Activated T-cell treated with anti-CD3 and anti-CD28 coated beads, Interleukin-2, amount 50 U/mL, for 72 hours (primary cell): ENCODE measurements at regions not wholly inside any gene's neighbourhood (a gene's known extent, or its start where the extent isn't known, plus 50 kb on each side); places are given as distances from the start of the nearest gene placed in this dataset.

ENCODE experiments used
- ATAC-seq, 2 donors: fragments of 150-1000 bp; cut with Tn5 transposase; replicated peaks in 1 of 2; 2 replicates each; pipeline ENCODE4 v1.10.0; 2021; ENCODE audit warnings: moderate library complexity in 2 of 2, mild to moderate bottlenecking in 1 of 2
- DNase-seq, 2 donors: peaks; one replicate each; pipeline ENCODE4 v3.0.0; 2021 to 2022; ENCODE audit warnings: mixed read lengths in 1 of 2
- H3K27ac Mint-ChIP-seq: one replicate; pipeline ENCODE4 v1.8.0; 2022; ENCODE audit warnings: mild to moderate bottlenecking, moderate library complexity, mixed read lengths
- H3K27me3 Mint-ChIP-seq: one replicate; pipeline ENCODE4 v1.8.0; 2022; ENCODE audit warnings: low read depth, mixed read lengths
- H3K36me3 Mint-ChIP-seq, 2 donors: one replicate each; pipeline ENCODE4 v1.8.0; 2022; ENCODE audit warnings: mixed read lengths in 2 of 2, mild to moderate bottlenecking in 1 of 2; ENCODE audit not compliant: insufficient read depth in 2 of 2
- H3K4me1 Mint-ChIP-seq: one replicate; pipeline ENCODE4 v1.8.0; 2022; ENCODE audit warnings: low read depth, mixed read lengths
- H3K4me3 Mint-ChIP-seq, 2 donors: one replicate each; pipeline ENCODE4 v1.8.0; 2022; ENCODE audit warnings: mild to moderate bottlenecking in 2 of 2, mixed read lengths in 2 of 2, moderate library complexity in 2 of 2
- H3K9me3 Mint-ChIP-seq, 2 donors: one replicate each; pipeline ENCODE4 v1.8.0; 2022; ENCODE audit warnings: mixed read lengths in 2 of 2

DNA sequence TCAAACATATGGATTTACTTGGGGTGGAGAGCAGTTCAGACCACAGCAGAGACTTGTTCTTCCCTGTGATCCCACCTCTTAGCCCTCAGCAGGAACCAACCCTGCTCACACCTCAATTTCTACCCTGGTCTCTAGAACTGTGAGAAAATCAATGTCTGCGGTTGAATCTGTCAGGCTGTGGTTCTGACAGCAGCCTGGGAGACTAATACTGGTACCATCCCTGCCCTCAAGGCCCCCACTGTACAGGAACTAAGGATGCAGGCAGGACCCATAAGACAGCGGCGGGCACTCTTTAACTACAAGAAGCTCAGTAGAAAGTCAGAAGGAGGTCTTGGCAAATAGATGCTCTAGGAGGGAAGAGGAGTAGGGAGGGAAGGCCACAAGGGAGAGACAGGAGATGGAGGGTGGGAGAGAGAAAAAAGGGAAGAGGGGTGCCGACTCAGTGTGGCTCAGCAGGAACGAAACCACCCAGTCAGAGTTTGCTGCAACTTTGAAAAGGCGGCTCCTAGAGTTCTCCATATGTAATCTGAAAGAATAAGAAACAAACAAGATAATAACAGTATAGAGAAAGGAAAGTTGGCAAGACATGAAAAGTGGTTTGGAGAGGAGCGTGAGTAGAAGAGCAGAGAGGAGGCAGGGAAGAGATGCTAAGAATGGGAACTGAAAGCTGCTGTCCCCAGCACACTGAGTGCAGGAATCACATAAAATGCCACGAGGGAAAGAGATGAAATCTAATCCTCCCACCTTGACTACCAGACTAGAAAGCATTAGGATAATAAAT lies 323.9 kb upstream of the ID2 start:
- Mint-ChIP-seq H3K36me3 (no peaks in the 10 kb centered on the region), H3K9me3 (no peaks in the 10 kb centered on the region), H3K4me1 (peaks cover 8% of the 10 kb centered on the region), H3K4me3 (no peak overlapping the region), H3K27me3 (peaks cover 9% of the 10 kb centered on the region), H3K27ac (no peak overlapping the region)
- ATAC-seq (no peak), DNase-seq (no peak)

DNA sequence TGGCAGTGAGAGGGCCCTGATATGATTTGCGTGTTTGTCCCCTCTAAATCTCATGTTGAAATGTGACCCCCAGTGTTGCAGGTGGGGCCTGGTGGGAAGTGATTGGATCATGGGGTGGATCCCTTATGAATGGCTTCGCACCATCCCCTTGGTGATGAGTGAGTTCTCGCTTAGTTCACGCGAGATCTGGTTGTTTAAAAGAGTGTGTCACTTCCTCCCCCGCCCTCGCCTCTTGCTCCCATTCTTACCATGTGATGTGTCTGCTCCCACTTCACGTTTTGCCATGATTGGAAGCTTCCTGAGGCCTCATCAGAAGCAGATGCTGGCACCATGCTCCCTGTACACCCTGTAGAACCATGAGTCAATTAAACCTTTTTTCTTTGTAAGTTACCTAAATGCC lies 319.9 kb upstream of the ID2 start:
- Mint-ChIP-seq H3K9me3 (no peaks in the 10 kb centered on the region), H3K36me3 (no peaks in the 10 kb centered on the region), H3K4me1 (peaks cover 8% of the 10 kb centered on the region), H3K27ac (no peak overlapping the region), H3K27me3 (no peaks in the 10 kb centered on the region), H3K4me3 (no peak overlapping the region)
- DNase-seq = no peak
- no peak for ATAC-seq

DNA sequence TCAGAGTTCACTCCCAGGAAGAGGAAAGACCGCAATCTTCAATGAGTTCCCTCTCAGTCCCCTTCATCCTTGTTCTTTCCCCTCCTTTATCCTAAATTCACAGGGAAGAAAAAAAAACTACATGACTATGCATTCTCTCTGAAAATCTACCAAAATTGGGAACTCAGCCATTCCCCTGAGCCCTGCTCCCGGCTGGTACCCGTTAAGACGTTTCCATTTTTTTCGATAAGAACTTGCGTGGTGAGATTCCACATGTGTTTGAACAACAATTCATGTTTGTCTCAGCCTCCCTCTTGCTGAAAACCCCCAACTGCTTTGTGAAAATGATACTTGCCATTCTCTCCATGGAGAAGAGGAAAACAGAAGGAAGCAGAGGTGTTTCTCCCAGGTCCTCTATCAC lies 318.7 kb upstream of the ID2 start:
- peak overlapping the region; percentile 7 for H3K27ac Mint-ChIP-seq
- H3K9me3 Mint-ChIP-seq = no peaks in the 10 kb centered on the region
- no peaks in the 10 kb centered on the region for H3K27me3 Mint-ChIP-seq
- H3K4me1 Mint-ChIP-seq = peaks cover 8% of the 10 kb centered on the region
- no peak for DNase-seq
- H3K4me3 Mint-ChIP-seq = no peak overlapping the region
- no peak for ATAC-seq
- H3K36me3 Mint-ChIP-seq = no peaks in the 10 kb centered on the region

DNA sequence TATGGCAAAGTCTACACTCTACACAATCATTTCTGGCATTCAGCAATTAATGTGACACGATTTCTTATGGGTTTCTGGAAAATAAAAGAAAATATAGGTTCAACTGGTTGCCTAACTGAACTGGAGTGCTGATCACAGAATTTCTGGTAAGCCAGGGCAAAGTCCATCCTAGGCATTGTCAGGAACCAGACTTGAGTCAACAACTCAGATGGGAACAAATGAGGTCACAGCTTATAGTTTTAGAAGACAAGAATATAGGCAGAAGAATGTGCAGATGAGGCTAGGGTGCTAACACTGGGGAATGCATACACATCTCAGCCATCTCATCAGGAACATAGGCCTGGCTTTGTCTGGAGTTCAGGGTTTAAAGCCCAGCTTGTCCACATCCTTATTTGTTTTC lies 317.2 kb upstream of the ID2 start:
- ATAC-seq (no peak), DNase-seq (no peak)
- Mint-ChIP-seq H3K27ac (no peak overlapping the region), H3K4me1 (peaks cover 8% of the 10 kb centered on the region), H3K36me3 (no peaks in the 10 kb centered on the region), H3K9me3 (no peaks in the 10 kb centered on the region), H3K27me3 (no peaks in the 10 kb centered on the region), H3K4me3 (no peak overlapping the region)

DNA sequence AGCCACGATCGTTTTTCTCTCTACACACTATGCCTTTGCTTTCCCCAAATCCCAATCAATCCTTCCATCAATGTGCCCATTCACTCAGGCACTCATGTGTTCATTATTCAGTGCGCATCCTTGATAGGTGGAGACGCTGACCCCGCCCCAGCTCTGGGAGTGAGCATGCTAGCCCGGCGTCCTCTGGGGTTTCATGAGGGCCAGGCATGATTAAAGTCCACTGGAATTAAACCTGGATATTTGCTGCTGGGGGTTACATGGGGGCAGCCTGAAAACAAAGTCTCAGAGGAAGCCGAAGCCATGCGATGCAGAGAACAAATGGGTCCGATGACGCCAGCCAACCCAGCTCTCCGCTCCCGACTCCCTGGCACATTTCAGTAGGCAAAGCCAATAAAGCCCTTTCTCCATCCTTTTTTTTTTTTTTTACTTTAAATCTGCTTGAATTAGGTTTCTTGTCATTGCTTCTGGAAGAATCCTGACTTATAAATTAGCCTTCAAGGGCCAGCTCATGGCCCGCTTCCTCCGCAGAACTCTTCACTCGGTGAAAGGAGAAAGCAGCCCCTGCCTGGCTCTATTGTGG lies 316.4 kb upstream of the ID2 start:
- no peak overlapping the region for H3K4me3 Mint-ChIP-seq
- ATAC-seq (no peak), DNase-seq (no peak)
- H3K27ac Mint-ChIP-seq = no peak overlapping the region
- H3K4me1 Mint-ChIP-seq = peaks cover 8% of the 10 kb centered on the region
- H3K9me3 Mint-ChIP-seq = no peaks in the 10 kb centered on the region
- H3K27me3 Mint-ChIP-seq = no peaks in the 10 kb centered on the region
- no peaks in the 10 kb centered on the region for H3K36me3 Mint-ChIP-seq

DNA sequence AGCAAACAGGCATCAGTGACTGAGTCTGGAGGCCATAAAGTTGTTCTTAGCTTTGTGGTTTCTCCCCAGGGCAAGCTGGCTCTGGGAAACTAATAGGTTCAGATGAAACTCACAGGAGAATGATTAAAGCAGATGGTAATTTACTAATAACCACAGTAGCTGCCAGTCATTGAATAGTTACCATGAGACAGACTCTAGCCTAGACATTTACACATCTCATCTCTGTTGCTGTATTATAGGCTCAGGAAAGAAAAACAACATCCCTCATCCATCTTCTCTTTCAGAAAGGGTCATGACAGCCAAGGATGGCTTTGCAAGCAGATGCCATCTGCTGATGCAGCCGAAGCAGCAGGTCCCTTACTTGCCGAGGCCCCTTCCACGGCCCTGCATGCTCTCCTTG lies 314.0 kb upstream of the ID2 start:
- DNase-seq = no peak
- ATAC-seq = no peak
- Mint-ChIP-seq H3K27ac (no peak overlapping the region), H3K4me3 (no peak overlapping the region), H3K4me1 (no peaks in the 10 kb centered on the region), H3K36me3 (no peaks in the 10 kb centered on the region), H3K9me3 (no peaks in the 10 kb centered on the region), H3K27me3 (no peaks in the 10 kb centered on the region)

DNA sequence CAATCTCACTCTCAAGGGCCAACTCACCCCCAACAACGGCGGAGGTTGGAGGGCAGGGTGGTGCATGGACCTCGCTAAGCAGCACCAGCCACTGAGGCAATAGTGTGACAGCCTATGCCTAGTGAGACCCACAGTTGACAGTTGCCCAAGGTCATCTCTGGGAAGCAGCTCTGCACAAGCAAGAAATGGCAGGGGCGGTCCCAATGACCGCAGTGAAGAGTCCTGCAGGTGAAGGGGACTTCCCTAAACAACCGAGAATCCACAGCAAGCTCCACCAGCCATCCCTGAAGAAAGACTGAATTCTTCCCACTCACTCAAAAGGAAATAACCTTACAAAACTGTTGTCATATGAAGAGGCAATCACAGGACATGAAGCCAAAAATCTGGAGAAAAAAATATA lies 313.4 kb upstream of the ID2 start:
- Mint-ChIP-seq H3K4me1 (no peaks in the 10 kb centered on the region), H3K27me3 (no peaks in the 10 kb centered on the region), H3K4me3 (no peak overlapping the region), H3K9me3 (peaks cover 0 to 3% of the 10 kb centered on the region in 2 donors), H3K36me3 (peaks cover 1 to 3% of the 10 kb centered on the region in 2 donors), H3K27ac (no peak overlapping the region)
- no peak for DNase-seq
- ATAC-seq = no peak

DNA sequence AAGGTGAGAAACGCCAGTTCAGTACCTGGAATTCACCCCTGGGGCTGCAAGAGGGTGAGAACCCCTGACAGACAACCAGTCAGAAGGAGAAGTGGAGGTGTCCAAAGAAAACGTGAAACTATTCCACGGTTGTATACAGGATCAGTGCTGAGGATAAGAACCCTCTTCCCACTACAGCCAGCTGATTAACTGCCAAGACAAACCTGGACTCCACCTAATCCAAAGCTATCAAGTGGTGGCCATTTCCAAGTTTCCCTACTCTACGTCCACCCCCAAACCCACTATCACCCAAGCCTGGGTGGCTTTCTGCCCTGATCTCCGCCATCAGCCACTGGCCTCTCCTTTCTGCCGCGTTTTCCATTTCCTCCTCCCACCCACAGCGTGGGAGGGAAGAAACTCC lies 312.3 kb upstream of the ID2 start:
- Mint-ChIP-seq H3K27ac (no peak overlapping the region), H3K9me3 (peaks cover 0 to 3% of the 10 kb centered on the region in 2 donors), H3K4me1 (no peaks in the 10 kb centered on the region), H3K36me3 (peaks cover 1 to 4% of the 10 kb centered on the region in 2 donors), H3K27me3 (no peaks in the 10 kb centered on the region), H3K4me3 (no peak overlapping the region)
- ATAC-seq (no peak), DNase-seq (no peak)

DNA sequence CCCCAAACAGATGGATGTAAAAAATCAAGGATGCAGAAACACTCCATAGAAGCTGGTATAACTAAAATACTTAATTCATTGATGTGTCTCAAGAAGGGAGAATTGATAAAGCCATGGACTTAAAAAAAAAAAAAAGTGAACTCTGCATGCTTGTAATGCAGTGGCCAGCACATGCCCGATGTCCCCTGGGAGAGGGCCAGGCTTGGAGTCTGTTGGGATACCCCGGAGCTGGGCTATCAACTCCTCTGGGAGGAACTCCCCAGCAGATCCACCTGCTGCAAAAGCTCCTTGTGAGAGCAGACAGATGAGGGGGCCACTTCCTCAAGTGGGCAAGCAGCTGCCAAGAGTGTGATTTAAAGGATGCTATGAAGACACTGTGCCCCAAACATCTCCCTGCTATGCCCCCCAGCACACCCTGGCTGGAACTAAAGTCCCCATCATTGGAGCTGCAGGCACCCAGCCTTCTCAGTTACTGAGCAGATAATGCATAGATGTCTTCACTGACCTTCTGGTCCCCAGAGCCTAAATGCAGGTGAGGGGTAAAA lies 311.5 kb upstream of the ID2 start:
- Mint-ChIP-seq H3K9me3 (peaks cover 0 to 3% of the 10 kb centered on the region in 2 donors), H3K27me3 (no peaks in the 10 kb centered on the region), H3K27ac (no peak overlapping the region), H3K4me1 (no peaks in the 10 kb centered on the region), H3K36me3 (peaks cover 1 to 4% of the 10 kb centered on the region in 2 donors), H3K4me3 (no peak overlapping the region)
- DNase-seq (no peak), ATAC-seq (no peak)

DNA sequence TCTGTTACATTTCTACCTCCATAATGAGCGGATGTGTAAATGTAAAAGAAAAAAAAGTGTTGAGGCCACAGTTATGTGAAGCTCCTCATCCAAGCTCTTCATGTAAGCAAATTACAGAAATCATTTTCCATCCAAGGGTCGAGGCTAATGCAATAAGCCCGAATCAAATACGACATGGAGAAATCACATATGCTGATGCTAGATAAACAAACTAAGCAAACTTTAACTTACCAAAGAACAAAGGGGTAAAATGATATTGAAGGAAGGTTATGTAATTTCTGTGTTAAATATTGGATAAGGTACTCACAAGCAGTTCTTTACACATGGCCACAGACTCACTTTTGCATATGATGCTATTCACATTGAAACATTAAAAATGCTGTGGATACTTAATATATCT lies 310.2 kb upstream of the ID2 start:
- Mint-ChIP-seq H3K9me3 (peaks cover 0 to 3% of the 10 kb centered on the region in 2 donors), H3K4me1 (peaks cover 3% of the 10 kb centered on the region)

DNA sequence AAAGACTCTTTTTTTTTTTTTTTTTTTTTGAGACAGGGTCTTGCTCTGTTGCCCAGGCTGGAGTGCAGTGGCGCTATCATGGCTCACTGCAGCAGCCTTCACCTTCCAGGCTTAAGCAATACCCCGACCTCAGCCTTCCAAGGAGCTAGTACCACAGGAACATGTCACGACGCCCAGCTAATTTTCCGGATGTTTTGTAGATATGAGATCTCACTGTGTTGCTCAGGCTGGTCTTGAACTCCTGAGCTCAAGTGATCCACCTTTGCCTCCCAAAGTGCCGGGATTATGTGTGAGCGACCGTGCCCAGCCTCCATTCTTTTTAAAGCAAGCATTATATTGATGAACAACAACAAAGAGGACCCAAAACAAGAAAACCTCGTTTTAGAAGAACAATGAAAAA lies 307.1 kb upstream of the ID2 start:
- H3K4me3 Mint-ChIP-seq = no peak overlapping the region
- no peak for DNase-seq
- H3K27ac Mint-ChIP-seq = no peak overlapping the region
- H3K27me3 Mint-ChIP-seq = peaks cover 10% of the 10 kb centered on the region
- peaks cover 0 to 3% of the 10 kb centered on the region in 2 donors for H3K9me3 Mint-ChIP-seq
- H3K4me1 Mint-ChIP-seq = peaks cover 32% of the 10 kb centered on the region
- H3K36me3 Mint-ChIP-seq = peaks cover 1 to 4% of the 10 kb centered on the region in 2 donors
- ATAC-seq = no peak

More for the DNA sequence above, 310.2 kb upstream of the ID2 start:
- ATAC-seq (no peak), DNase-seq (no peak)
- no peak overlapping the region for H3K4me3 Mint-ChIP-seq
- H3K27me3 Mint-ChIP-seq = no peaks in the 10 kb centered on the region
- no peak overlapping the region for H3K27ac Mint-ChIP-seq
- H3K36me3 Mint-ChIP-seq = peaks cover 1 to 4% of the 10 kb centered on the region in 2 donors

DNA sequence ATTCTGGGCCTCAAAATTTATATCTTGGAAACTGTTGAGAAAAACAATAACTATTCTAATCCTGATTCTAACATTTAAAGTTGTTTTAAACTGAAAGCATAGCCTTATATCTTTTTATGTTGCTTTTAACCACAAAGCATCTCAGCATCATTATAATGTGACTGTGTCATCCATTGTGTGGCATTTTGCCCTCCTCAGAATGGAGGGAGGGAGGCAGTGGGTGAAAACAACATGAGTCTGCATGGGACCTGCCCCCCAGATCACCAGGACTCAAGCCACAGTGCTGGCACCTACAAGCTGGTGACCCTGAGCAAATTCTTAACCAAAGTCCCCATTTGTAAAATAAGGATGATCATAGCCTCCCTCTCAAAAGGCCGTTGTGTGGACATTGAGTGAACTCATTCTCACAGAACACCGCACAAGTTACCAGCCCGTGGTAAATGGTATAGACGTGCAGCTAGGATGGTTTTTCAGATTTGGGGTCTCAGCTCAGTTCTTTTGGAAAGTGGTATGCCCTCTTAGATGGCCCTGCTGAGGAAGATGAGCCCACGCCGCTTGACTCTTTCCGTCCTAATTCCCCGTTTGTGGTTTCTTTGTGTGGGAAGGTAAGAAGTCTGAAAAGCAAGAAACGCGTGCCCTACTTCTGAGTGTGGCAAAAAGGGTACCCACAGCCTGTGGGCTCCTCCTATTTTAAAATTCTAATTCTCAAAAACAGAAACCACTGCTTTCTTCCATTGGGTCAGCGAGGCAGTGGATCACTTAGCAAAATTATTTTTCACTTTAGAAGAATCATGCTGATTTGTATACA lies 305.0 kb upstream of the ID2 start:
- Mint-ChIP-seq H3K27ac (no peak overlapping the region), H3K27me3 (peaks cover 17% of the 10 kb centered on the region), H3K36me3 (peaks cover 1 to 4% of the 10 kb centered on the region in 2 donors), H3K4me3 (peak overlapping the region; percentile 5 to 20), H3K9me3 (peaks cover 0 to 3% of the 10 kb centered on the region in 2 donors), H3K4me1 (peaks cover 35% of the 10 kb centered on the region)
- DNase-seq = peak in 1 of 2 donors; percentile 12
- ATAC-seq = peak; percentile 64 to 67
